ENCODE measurements at regions not wholly inside any gene's neighbourhood (a gene's known extent, or its start where the extent isn't known, plus 50 kb on each side); places are given as distances from the start of the nearest gene placed in this dataset.

GRCh38 chr2:212777020-212777491 is 238.5 kb upstream of the ERBB4 start:
- Histone ChIP-seq H3K27ac (no peak overlapping the region), H3K9me3 (no peaks in the 10 kb centered on the region), H3K36me3 (no peaks in the 10 kb centered on the region), H3K4me1 (replicated peaks) (no peaks in the 10 kb centered on the region), H3K4me3 (no peak overlapping the region), H3K27me3 (replicated peaks; ENCODE audit: insufficient read depth) (no peaks in the 10 kb centered on the region)
- WGBS, result 15% methylated on average over 3 of the region's 3 CpGs
- intact Hi-C loops (cut with DNase I), result loop anchor here (2.0 kb wide), 1 partner anchor 376 kb away; no protein-coding TSS in a partner anchor
- DNase-seq (ENCODE audit: low spot score), result no peak
- TF ChIP-seq POLR2AphosphoS5 (IDR thresholded peaks at IDR 0.05), result no peak
- TF ChIP-seq CTCF (IDR thresholded peaks at IDR 0.05), result peak in 3 of 4 experiments; percentile 53 to 80 (median 77)

- Histone ChIP-seq H3K9me3 (no peaks in the 10 kb centered on the region), H3K27ac (no peak overlapping the region), H3K27me3 (replicated peaks; ENCODE audit: insufficient read depth) (no peaks in the 10 kb centered on the region), H3K4me3 (no peak overlapping the region), H3K36me3 (no peaks in the 10 kb centered on the region), H3K4me1 (replicated peaks) (no peaks in the 10 kb centered on the region)
- intact Hi-C loops (cut with DNase I), result no loop called here
- DNase-seq (ENCODE audit: low spot score), result no peak
- no peak for TF ChIP-seq POLR2A (IDR thresholded peaks at IDR 0.05)
- TF ChIP-seq POLR2AphosphoS5 (IDR thresholded peaks at IDR 0.05), result no peak
- no peak for TF ChIP-seq CTCF (IDR thresholded peaks at IDR 0.05)
- 94% methylated on average over 1 of the region's 1 CpG for WGBS
These were observed 235.3 kb upstream of the ERBB4 start for GRCh38 chr2:212773808-212774339.

GRCh38 chr2:212770240-212770639 is 231.6 kb upstream of the ERBB4 start:
- H3K4me3 ChIP-seq, result no peak overlapping the region
- H3K9me3 ChIP-seq, result no peaks in the 10 kb centered on the region
- intact Hi-C loops (cut with DNase I), result no loop called here
- no peak for TF ChIP-seq POLR2AphosphoS5 (IDR thresholded peaks at IDR 0.05)
- TF ChIP-seq POLR2A (IDR thresholded peaks at IDR 0.05), result no peak
- no peak for TF ChIP-seq CTCF (IDR thresholded peaks at IDR 0.05)
- WGBS, result 53% methylated on average over 3 of the region's 3 CpGs
- DNase-seq (ENCODE audit: low spot score), result no peak
- no peak overlapping the region for H3K27ac ChIP-seq
- no peaks in the 10 kb centered on the region for H3K27me3 ChIP-seq (replicated peaks; ENCODE audit: insufficient read depth)
- H3K36me3 ChIP-seq, result no peaks in the 10 kb centered on the region
- H3K4me1 ChIP-seq (replicated peaks), result no peaks in the 10 kb centered on the region

GRCh38 chr2:212766921-212767320 is 228.3 kb upstream of the ERBB4 start:
- TF ChIP-seq POLR2AphosphoS5 (IDR thresholded peaks at IDR 0.05), result no peak
- TF ChIP-seq CTCF (IDR thresholded peaks at IDR 0.05), result no peak
- no peak for DNase-seq (ENCODE audit: low spot score)
- intact Hi-C loops (cut with DNase I), result no loop called here
- no peak overlapping the region for H3K27ac ChIP-seq
- H3K36me3 ChIP-seq, result no peaks in the 10 kb centered on the region
- H3K9me3 ChIP-seq, result no peaks in the 10 kb centered on the region
- WGBS, result 15% methylated on average over 4 of the region's 4 CpGs
- no peak overlapping the region for H3K4me3 ChIP-seq
- H3K27me3 ChIP-seq (replicated peaks; ENCODE audit: insufficient read depth), result no peaks in the 10 kb centered on the region
- no peaks in the 10 kb centered on the region for H3K4me1 ChIP-seq (replicated peaks)

GRCh38 chr2:212752730-212753351 is 214.2 kb upstream of the ERBB4 start:
- no peak overlapping the region for H3K27ac ChIP-seq
- no peak for DNase-seq (ENCODE audit: low spot score)
- 54% methylated on average over 2 of the region's 2 CpGs for WGBS
- no peaks in the 10 kb centered on the region for H3K36me3 ChIP-seq
- no peaks in the 10 kb centered on the region for H3K9me3 ChIP-seq
- intact Hi-C loops (cut with DNase I), result no loop called here
- no peak for TF ChIP-seq POLR2A (IDR thresholded peaks at IDR 0.05)
- no peak for TF ChIP-seq CTCF (IDR thresholded peaks at IDR 0.05)
- no peak for TF ChIP-seq POLR2AphosphoS5 (IDR thresholded peaks at IDR 0.05)
- H3K27me3 ChIP-seq (replicated peaks; ENCODE audit: insufficient read depth), result no peaks in the 10 kb centered on the region
- no peaks in the 10 kb centered on the region for H3K4me1 ChIP-seq (replicated peaks)
- H3K4me3 ChIP-seq, result no peak overlapping the region

Data from prostate gland (tissue), 2 donors.